OCI-LY1 (cell line): ENCODE measurements at regions not wholly inside any gene's neighbourhood (a gene's known extent, or its start where the extent isn't known, plus 50 kb on each side); places are given as distances from the start of the nearest gene placed in this dataset.
"Not testable (repeated sequence)": the region's sequence is repeated elsewhere in the genome, so short reads cannot be mapped to it uniquely, and the experiment has no call there.

ENCODE experiments used
- H2AFZ ChIP-seq: fragments of 200-600 bp; sonication (generic), shearing (Covaris generic); 2 replicates; pipeline ENCODE4 v1.6.0; 2014; ENCODE audit warnings: antibody characterized with exemption, mild to moderate bottlenecking, low read length
- H3F3A ChIP-seq: fragments of 200-600 bp; sonication (generic), shearing (Covaris generic); 2 replicates; pipeline ENCODE4 v1.6.0; 2014; ENCODE audit warnings: mild to moderate bottlenecking, antibody characterized with exemption, low read length, moderate library complexity; ENCODE audit not compliant: insufficient read depth
- H3K27ac ChIP-seq: fragments of 200-600 bp; sonication (generic); 2 replicates; pipeline ENCODE4 v1.5.1; 2014; ENCODE audit warnings: low read length, mixed run types, mild to moderate bottlenecking, low read depth; ENCODE audit not compliant: poor library complexity, severe bottlenecking
- H3K27me3 ChIP-seq: fragments of 200-600 bp; sonication (generic); 2 replicates; pipeline ENCODE4 v1.6.0; 2014; ENCODE audit warnings: antibody characterized with exemption, mild to moderate bottlenecking, low read length, moderate library complexity; ENCODE audit not compliant: insufficient read depth
- H3K36me3 ChIP-seq: fragments of 200-600 bp; sonication (generic); 2 replicates; pipeline ENCODE4 v1.6.1; 2014; ENCODE audit warnings: mild to moderate bottlenecking, antibody characterized with exemption, low read length, moderate library complexity, mixed read lengths; ENCODE audit not compliant: insufficient read depth
- H3K4me1 ChIP-seq: fragments of 200-600 bp; sonication (generic); 2 replicates; pipeline ENCODE4 v1.5.1; 2014; ENCODE audit warnings: mild to moderate bottlenecking, low read length, moderate library complexity; ENCODE audit not compliant: insufficient read depth, severe bottlenecking
- H3K4me2 ChIP-seq: fragments of 200-600 bp; sonication (generic), shearing (Covaris generic); 2 replicates; pipeline ENCODE4 v1.6.1; 2014; ENCODE audit warnings: low read length
- H3K4me3 ChIP-seq: fragments of 200-600 bp; sonication (generic); 2 replicates; pipeline ENCODE4 v1.5.1; 2014; ENCODE audit warnings: low read length, low read depth, mild to moderate bottlenecking, mixed read lengths; ENCODE audit not compliant: poor library complexity, severe bottlenecking
- H3K79me2 ChIP-seq: fragments of 200-600 bp; shearing (Covaris generic); 2 replicates; pipeline ENCODE4 v1.6.1; 2016; ENCODE audit warnings: mixed run types, low read length, mixed read lengths; ENCODE audit not compliant: insufficient read depth
- H3K9ac ChIP-seq: fragments of 200-600 bp; sonication (generic), shearing (Covaris generic); 2 replicates; pipeline ENCODE4 v1.6.1; 2014; ENCODE audit warnings: mild to moderate bottlenecking, low read length, mixed read lengths
- H3K9me2 ChIP-seq: fragments of 200-600 bp; sonication (generic), shearing (Covaris generic); 2 replicates; pipeline ENCODE4 v1.6.1; 2014; ENCODE audit warnings: low read depth, mild to moderate bottlenecking, low read length, mixed read lengths
- H3K9me3 ChIP-seq: fragments of 200-600 bp; shearing (Covaris generic); 2 replicates; pipeline ENCODE4 v1.6.1; 2014; ENCODE audit warnings: low read length, mixed read lengths
- H4K20me1 ChIP-seq: fragments of 200-600 bp; sonication (generic), shearing (Covaris generic); 2 replicates; pipeline ENCODE4 v1.6.0; 2016; ENCODE audit warnings: mild to moderate bottlenecking, low read length; ENCODE audit not compliant: insufficient read depth
- EZH2 ChIP-seq: fragments of 200-600 bp; sonication (generic), shearing (Covaris generic); IDR thresholded peaks from 2 replicates; pipeline ENCODE4 v1.8.0; 2017; ENCODE audit warnings: borderline replicate concordance, mixed run types, mild to moderate bottlenecking, antibody characterized with exemption, low read length, moderate library complexity, mixed read lengths
- TF ChIP-seq, protein P1 (sequence below): fragments of 200-600 bp; sonication (generic), shearing (Covaris generic); IDR thresholded peaks from 2 replicates; pipeline ENCODE4 v1.5.1; 2017; ENCODE audit warnings: mild to moderate bottlenecking, antibody characterized with exemption, low read length, moderate library complexity, mixed read lengths

DNA sequence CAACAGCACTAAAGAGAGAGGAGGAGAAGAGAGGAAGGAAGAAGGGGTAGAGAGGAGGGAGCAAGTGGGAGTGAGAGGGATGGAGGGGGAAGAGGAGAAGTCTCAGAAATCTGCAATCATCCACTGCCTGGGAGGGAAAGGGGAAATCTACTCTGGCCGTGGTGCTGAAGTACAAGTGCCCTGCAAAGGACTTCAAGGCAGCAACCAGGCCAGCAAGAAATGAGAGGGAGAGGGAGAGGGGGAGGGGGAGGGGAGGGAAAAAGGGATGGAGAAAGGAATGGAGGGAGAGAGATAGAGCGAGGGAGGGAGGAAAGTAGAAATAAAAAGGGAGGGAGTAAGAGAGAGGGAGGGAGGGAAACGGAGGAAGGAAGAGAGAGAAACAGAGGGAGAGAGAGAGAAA lies 130.8 kb upstream of the EEF2KMT start:
- Histone ChIP-seq H3K27me3 (no peaks in the 10 kb centered on the region), H4K20me1 (no peaks in the 10 kb centered on the region), H2AFZ (no peak overlapping the region), H3K9me3 (no peaks in the 10 kb centered on the region), H3K4me1 (no peaks in the 10 kb centered on the region), H3K4me3 (no peak overlapping the region), H3F3A (no peaks in the 10 kb centered on the region), H3K36me3 (no peaks in the 10 kb centered on the region), H3K4me2 (no peak overlapping the region), H3K9me2 (no peaks in the 10 kb centered on the region), H3K9ac (no peak overlapping the region), H3K27ac (no peak overlapping the region), H3K79me2 (no peaks in the 10 kb centered on the region)
- TF ChIP-seq EZH2, result no peak
- TF ChIP-seq, protein P1, sequence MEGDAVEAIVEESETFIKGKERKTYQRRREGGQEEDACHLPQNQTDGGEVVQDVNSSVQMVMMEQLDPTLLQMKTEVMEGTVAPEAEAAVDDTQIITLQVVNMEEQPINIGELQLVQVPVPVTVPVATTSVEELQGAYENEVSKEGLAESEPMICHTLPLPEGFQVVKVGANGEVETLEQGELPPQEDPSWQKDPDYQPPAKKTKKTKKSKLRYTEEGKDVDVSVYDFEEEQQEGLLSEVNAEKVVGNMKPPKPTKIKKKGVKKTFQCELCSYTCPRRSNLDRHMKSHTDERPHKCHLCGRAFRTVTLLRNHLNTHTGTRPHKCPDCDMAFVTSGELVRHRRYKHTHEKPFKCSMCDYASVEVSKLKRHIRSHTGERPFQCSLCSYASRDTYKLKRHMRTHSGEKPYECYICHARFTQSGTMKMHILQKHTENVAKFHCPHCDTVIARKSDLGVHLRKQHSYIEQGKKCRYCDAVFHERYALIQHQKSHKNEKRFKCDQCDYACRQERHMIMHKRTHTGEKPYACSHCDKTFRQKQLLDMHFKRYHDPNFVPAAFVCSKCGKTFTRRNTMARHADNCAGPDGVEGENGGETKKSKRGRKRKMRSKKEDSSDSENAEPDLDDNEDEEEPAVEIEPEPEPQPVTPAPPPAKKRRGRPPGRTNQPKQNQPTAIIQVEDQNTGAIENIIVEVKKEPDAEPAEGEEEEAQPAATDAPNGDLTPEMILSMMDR, result no peak

DNA sequence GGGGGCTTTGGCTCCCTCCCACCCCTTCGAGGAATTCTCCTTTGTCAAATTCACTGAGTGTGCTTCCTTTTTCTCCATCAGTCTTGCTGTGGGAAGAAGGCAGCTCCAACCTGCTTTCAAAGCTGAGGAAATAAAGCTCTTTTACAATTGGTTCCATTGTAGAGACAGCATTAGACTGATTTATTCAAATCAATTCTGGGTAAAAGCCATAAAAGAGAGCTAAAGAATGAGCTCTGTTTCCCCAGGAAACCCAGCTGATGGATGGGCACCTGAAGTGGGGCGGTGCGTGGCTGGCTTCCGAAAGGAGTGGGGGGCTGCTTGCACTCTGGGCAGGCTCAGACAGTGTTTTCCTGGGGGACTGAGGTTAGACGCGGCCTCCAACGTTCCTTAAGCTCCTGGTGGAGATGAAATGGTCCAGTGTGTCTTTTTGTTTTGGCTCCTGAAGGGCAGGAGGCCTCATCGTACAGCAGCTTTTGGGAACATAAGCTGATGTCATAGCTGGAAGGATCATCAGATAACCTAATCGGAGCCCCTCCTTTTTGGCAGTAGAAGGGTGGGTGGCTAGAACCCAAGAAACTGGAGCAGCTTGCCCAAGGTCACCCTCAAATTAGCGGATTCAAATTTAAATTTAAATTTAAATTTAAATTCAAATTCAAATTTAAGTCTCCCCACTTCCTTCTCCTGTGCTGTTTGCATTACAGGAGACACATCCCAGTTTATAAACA lies 128.5 kb upstream of the EEF2KMT start:
- no peak overlapping the region for H2AFZ ChIP-seq
- H3K9ac ChIP-seq, result no peak overlapping the region
- no peaks in the 10 kb centered on the region for H3K36me3 ChIP-seq
- no peak overlapping the region for H3K4me2 ChIP-seq
- TF ChIP-seq, protein P1, result no peak
- no peak for TF ChIP-seq EZH2
- no peaks in the 10 kb centered on the region for H3K9me2 ChIP-seq
- H3K79me2 ChIP-seq, result no peaks in the 10 kb centered on the region
- H3K27ac ChIP-seq, result no peak overlapping the region
- no peaks in the 10 kb centered on the region for H3K4me1 ChIP-seq
- no peaks in the 10 kb centered on the region for H4K20me1 ChIP-seq
- no peaks in the 10 kb centered on the region for H3K27me3 ChIP-seq
- no peaks in the 10 kb centered on the region for H3K9me3 ChIP-seq
- H3K4me3 ChIP-seq, result no peak overlapping the region
- H3F3A ChIP-seq, result no peaks in the 10 kb centered on the region

DNA sequence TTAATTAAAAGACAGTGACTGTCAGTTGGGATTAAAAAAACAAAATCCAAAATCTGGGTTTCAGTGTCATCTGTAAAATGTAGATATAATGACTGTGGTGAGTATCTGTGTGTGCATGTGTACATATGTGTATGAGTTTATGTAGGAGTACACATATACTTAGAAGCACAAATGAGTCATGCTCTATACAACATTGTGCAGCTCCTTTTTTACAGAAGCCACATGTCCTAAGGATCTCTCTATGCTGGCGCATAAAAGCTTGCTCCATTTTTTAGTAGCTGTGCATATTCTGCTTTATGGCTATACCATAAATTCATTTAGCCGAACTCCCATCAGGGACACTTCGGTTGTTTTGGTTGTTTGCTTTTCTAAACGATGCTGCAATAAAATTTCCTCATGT lies 125.2 kb upstream of the EEF2KMT start:
- no peak for TF ChIP-seq EZH2
- TF ChIP-seq, protein P1, result no peak
- Histone ChIP-seq H3K9me2 (no peaks in the 10 kb centered on the region), H3K4me3 (no peak overlapping the region)

DNA sequence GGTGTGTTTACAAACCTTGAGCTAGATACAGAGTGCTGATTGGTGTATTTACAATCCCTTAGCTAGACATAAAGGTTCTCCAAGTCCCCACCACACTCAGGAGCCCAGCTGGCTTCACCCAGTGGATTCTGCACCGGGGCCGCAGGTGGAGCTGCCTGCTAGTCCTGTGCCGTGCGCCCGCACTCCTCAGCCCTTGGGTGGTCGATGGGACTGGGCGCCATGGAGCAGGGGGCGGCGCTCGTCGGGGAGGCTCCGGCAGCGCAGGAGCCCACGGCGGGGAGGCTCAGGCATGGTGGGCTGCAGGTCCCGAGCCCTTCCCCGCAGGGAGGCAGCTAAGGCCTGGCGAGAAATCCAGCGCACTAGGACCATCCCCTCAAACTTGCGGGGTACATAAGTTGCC lies 124.2 kb upstream of the EEF2KMT start:
- H3K79me2 ChIP-seq, H3K4me1 ChIP-seq, H3K9me3 ChIP-seq, H3K4me2 ChIP-seq, H3K27me3 ChIP-seq, H4K20me1 ChIP-seq, H3K27ac ChIP-seq, H3K36me3 ChIP-seq, H2AFZ ChIP-seq, H3K9ac ChIP-seq, H3K9me2 ChIP-seq, H3F3A ChIP-seq, H3K4me3 ChIP-seq: not testable (repeated sequence)

More for the DNA sequence above, 125.2 kb upstream of the EEF2KMT start:
- H3K27me3 ChIP-seq, result no peaks in the 10 kb centered on the region
- H3F3A ChIP-seq, result no peaks in the 10 kb centered on the region
- H3K27ac ChIP-seq, result no peak overlapping the region
- no peaks in the 10 kb centered on the region for H3K4me1 ChIP-seq
- H3K36me3 ChIP-seq, result no peaks in the 10 kb centered on the region
- no peak overlapping the region for H2AFZ ChIP-seq
- H3K4me2 ChIP-seq, result no peak overlapping the region
- no peaks in the 10 kb centered on the region for H4K20me1 ChIP-seq
- no peaks in the 10 kb centered on the region for H3K79me2 ChIP-seq
- no peak overlapping the region for H3K9ac ChIP-seq
- H3K9me3 ChIP-seq, result 0 out of 2 replicates have a peak, but pooled peaks cover 2% of the 10 kb centered on the region
